ENCODE measurements at regions not wholly inside any gene's neighbourhood (a gene's known extent, or its start where the extent isn't known, plus 50 kb on each side); places are given as distances from the start of the nearest gene placed in this dataset.

- no peak for DNase-seq
Observed at GRCh38 chr12:13670285-13670866, 311.0 kb downstream of the GRIN2B start.

GRCh38 chr12:13668880-13669279 is 312.5 kb downstream of the GRIN2B start:
- DNase-seq = no peak

DNA sequence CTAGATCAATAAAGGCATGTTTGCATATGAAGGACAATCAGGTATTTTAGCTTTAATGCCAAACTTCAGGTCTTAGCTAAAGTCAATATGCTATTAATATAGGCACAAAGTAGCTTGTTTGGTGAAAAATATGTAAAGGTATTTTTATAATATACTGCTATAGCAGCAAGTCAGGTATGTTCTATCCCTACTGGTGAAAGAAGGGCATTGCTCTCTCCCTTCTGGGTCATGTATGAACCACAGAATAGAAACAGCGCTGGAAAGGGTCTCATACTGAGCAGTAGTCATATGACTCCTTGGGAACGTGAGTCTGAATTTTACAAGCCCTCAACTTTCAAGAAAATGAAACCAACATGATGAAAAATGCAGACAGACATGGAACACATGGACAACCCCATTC is 314.6 kb downstream of the GRIN2B start:
- no peak for DNase-seq

- DNase-seq = peak; percentile 27
Observed at GRCh38 chr12:13661005-13661887, 320.2 kb downstream of the GRIN2B start.

DNA sequence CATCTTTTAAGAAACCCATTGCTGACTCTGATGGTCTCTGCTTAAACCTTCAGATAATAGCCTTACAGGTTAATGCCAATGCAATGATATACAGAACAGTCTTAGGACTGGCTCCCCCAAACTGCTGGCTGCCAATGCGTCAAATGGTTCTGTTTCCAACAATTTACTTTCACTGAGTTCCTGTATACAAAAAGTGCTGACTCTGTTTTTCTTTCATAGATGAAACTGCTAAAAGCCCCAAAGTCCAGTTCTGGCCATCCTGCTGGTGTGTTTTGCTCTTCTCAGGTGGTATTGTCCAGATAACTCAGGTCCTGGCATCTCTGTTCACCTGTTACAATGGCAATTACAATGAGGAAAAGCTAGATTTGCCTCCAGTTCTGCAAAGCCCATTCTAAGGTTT is 326.9 kb downstream of the GRIN2B start:
- no peak for DNase-seq

DNA sequence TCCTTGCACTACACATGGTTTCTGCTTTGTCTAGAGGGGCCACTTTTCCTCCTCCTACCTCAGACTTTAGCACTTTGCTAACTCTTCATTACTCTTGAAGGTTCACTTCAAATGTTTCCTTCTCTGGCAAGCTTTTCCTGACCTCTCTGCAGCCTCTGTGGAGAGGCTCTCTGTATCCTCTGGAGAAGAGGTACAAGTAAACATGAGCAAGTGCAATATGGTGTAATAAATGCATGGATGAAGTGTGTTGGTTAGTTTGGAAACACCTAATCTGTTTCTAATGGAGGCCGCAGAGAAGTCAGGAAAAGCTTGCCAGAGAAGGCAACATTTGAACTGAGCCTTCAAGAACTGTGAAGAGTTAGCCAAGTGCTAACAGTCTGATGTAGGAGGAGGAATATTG is 329.3 kb downstream of the GRIN2B start:
- DNase-seq = no peak

GRCh38 chr12:13635709-13636108 is 345.7 kb downstream of the GRIN2B start:
- DNase-seq = no peak

- no peak for DNase-seq
Observed at GRCh38 chr12:13631873-13632272, 349.5 kb downstream of the GRIN2B start.

DNA sequence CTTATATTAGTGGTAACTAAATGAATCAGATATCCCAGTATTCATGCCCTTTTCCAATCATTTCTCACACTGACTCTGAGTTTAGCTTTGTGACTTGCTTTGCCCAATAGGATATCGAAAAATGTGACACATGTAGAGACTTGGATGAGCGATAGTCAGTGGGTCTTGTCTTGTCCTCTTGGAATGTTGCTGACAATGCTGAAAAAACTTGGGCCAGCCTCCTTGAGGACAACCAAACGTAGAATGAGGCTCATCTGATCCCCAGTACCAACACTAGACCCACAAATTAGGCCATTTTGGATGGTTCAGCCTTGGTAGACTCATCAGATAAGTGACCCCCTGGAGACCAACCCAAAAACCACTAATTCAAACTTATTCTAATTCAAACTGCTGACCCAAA is 351.0 kb downstream of the GRIN2B start:
- DNase-seq = no peak

DNA sequence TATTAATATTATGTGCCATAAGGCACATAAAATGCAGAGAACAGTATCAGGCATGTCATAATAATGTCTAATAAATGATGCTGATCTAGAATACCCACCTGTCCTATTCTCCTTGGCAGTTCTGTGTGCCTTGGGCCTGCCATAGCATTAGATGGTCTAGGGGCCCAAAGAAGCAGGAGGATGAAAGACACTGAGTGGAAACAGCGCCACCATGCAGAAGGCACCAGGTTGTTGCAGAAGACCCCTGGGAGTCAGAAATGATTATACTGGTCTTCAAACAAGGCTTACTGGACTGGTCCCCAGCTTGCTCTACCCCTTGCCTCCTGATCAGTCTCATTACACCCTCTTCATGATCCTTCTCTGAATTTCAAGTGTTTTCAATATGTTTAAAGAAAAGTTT is 353.3 kb downstream of the GRIN2B start:
- DNase-seq = no peak

- DNase-seq = no peak
Observed at GRCh38 chr12:13627536-13627935, 353.9 kb downstream of the GRIN2B start.

DNA sequence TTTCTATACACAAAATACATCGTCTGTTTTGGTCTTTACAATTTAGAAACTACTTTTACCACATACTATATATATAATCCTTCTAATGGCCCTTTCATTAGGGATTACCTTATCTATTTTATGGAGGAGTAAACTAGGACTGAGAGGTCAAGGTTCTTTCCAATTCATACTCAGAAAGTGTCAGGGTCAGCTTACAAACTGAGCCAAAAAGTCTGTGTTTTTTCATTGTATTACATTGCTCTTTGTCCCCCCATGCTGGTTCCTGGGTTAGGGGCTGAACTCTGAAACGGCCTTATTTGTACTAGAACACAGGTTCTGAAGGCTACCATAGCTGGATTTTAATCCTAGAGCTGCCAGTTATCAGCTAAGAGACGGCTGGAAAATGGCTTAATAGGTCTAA is 368.1 kb downstream of the GRIN2B start:
- DNase-seq = no peak

DNA sequence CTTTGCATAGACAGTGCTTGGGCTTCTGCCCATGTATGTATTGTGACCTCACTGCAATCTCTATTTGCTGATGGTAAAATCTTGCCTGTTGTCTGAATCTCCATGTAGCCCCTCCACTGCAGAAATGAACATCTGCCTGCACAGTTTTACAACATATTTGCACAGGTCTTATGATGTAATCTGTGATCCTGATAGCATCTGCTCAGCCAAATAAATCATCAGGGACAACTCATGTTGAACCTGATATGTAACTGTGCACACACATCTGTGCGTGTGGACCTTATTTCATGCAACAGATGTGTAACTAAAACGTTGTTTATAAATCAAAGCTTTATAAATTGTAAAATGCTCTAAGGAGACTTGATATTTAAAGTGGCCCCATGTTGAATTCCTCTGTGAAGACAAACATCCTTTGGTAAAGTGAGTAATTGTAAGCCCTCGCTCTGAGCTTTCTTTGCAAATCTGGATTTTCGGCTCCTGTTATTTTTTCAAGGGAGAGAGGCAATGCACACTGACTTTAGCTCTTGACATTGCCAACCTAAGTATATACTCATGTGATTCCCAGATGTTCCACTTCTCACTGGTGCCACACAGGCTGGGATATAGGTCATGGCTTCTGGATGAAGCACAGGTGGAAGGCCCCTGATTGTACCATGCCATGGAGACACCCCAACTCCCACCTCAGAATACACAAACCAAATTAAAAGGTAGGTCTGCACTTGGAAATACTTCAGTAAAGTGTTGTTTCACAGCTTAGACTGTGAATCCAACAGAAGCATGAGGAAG is 371.3 kb downstream of the GRIN2B start:
- DNase-seq = no peak

DNA sequence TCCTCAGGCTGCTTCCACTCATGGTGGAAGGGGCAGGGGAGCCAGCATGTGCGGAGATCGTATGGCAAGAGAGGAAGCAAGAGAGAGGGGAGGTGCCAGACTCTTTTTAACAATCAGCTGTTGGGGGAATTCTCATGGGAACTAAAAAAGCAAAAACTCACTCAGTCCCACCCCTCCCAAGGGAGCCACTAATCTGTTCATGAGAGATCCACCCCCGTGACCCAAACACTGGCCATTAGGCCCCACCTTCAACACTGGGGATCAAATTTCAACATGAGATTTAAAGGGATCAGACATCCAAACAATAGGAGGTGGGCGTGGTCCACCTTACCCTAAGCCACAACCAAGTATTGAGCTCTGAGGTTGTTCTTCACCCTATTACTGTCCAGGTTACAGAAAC is 375.1 kb downstream of the GRIN2B start:
- no peak for DNase-seq

GRCh38 chr12:13603953-13604352 is 377.4 kb downstream of the GRIN2B start:
- no peak for DNase-seq

GRCh38 chr12:13602172-13602571 is 379.2 kb downstream of the GRIN2B start:
- DNase-seq = no peak

DNA sequence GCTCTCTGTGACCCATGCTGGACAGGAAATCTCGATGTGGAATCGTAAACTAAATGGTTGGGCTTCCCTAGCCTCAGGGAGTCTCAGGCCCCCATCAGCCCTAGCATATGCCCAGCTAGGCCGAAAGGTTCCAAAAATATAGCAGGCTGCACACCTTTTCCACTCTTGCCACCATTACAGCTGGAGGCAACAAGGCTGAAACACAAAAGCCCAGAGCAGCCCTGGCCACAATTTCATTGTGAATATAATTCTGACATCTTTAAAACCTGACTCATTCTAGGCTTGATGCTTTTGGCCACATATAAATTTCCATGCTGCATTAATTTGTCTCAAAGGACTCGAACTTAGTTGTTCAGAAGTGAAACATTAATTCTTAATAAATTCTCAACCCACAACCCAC is 382.2 kb downstream of the GRIN2B start:
- DNase-seq = no peak

DNA sequence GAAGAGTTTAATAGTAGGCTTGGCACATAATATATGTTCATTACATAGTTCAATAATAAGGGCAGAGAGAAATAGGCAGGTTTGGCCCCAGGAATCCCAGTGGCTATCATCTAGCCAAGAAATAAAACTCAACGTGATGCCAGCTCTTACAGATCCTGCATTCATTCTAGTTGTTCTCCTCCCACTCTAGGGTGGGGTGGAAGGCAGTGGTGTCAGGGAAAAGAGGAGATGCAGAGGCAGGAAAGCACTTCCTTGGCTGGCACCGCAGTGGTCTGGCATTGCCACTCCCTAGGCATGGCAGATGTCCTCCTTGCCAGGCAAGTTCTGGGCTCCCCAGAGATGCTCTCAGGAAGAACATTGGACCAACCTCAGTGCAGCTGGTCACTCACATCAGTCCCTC is 383.6 kb downstream of the GRIN2B start:
- DNase-seq = no peak

DNA sequence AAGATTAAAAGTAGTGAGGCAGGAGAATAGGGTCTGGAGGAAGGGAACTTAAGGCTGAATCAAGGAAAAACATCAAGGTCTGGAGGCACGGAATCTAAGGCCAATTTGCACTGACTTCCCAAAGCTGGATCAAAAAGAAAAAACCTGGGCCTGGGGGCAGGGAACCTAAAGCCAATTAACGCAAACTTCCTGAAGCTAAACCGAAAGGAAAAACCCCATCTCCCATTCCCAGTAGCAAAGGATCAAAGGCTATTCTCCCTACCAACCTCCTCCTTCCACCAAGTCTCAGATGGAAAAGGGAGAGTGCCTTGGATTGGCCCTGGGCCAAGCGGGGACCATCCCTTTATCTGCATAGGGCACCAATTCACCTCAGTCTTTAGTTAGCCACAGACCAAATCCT is 384.2 kb downstream of the GRIN2B start:
- DNase-seq = no peak

DNA sequence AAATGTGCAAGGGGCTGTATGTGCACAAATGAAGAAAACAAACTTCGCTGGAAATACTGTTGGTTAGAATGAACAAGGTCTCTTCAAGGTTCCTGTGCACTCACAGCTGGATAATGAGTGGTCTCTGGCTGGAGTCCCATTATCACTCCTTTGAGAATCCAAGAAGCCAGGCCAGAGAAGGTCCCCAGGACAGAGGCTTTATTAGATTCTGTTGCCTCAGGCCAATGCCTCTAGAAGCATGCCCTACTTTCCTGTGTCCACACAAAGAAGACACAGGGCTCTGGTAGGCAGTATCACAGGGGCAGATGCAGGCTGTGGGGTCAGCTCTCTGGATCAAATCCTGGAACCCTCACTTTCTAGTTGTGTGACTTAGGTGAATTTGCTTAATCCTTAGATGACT is 384.7 kb downstream of the GRIN2B start:
- DNase-seq = no peak

DNA sequence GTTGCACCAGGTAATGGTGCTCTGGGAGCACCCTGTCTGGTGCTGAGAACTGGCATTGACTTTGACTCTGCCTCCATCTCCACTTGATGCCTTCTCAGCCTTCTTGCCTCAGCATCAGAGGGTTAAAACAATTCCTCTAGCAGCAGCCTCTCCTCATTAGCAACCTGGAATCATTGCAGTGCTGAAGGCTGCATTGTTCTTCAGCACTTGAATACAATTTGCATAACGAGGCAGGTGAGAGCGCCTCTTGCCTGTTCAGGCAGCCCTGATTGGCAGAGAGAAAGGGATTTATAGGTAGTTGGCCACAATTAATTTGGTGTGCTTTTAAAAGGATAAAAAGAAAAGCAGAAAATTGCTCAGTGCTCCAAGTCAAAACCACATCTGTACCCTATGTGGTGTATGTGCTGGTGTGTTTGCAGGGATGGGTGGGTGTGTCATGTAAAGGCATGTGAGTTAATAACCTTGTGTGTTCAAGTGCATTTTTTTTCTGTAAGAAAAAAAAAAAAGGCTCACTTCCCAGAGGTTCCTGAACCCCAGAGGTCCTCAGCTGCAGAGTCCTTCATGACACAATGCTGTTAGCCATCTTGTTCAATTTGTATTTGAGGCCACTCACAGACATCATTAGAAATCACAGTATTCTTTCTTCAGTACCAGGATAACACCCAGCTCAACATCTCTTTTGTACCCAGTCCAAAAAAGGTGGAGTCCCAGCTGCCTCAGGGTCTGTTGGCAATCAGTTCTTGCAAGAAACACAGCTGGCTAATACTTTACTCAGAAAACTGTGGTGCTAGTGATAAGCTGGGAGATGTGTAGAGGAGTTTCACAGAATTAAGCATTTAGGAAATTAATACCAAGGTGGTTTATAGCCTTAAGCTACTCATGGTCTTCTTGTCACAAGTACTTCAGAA is 385.6 kb downstream of the GRIN2B start:
- DNase-seq = no peak

- DNase-seq = no peak
Observed at GRCh38 chr12:13594731-13595514, 386.5 kb downstream of the GRIN2B start.

Data from NCI-H226 (cell line).